Right cardiac atrium (tissue), 5 donors: ENCODE measurements at regions not wholly inside any gene's neighbourhood (a gene's known extent, or its start where the extent isn't known, plus 50 kb on each side); places are given as distances from the start of the nearest gene placed in this dataset.
"Not testable (repeated sequence)": the region's sequence is repeated elsewhere in the genome, so short reads cannot be mapped to it uniquely, and the experiment has no call there.

Experiments used
- ATAC-seq, 2 donors: fragments of 200-7000 bp; cut with Tn5 transposase; one replicate each; pipeline versions ENCODE4 v1.8.0 to v1.9.1; 2020; ENCODE audit warnings: moderate library complexity in 2 of 2, mild to moderate bottlenecking in 1 of 2
- DNase-seq, 3 donors: peaks; one replicate each; pipeline ENCODE4 v3.0.0-alpha.2; 2020
- H3K27ac ChIP-seq: one replicate; pipeline ENCODE4 v1.5.1; 2013; ENCODE audit warnings: mild to moderate bottlenecking, low read length, control low read depth, moderate library complexity
- H3K27me3 ChIP-seq: one replicate; pipeline ENCODE4 v1.6.1; 2013; ENCODE audit not compliant: control insufficient read depth, insufficient read depth
- H3K4me1 ChIP-seq: one replicate; pipeline ENCODE4 v1.6.1; 2013; ENCODE audit warnings: low read length; ENCODE audit not compliant: control insufficient read depth, insufficient read depth
- H3K4me3 ChIP-seq: one replicate; pipeline ENCODE4 v1.5.1; 2013; ENCODE audit warnings: low read length, control low read depth
- H3K9me3 ChIP-seq: one replicate; pipeline ENCODE4 v1.6.1; 2013; ENCODE audit warnings: low read length; ENCODE audit not compliant: control insufficient read depth
- WGBS: extraction: QIAGEN DNeasy Blood & Tissue Kit; methylation state at CpG from one replicate; pipeline ENCODE4 v1.1.7; 2013; 5-methylcytosine and 5-hydroxymethylcytosine counted together
- intact Hi-C, 4 donors: fragments of 100-400 bp; cut with DNase I; formaldehyde crosslinking; loops; one replicate each; pipeline versions ENCODE4 v1.11.0 to v1.14.0; 2022 to 2023
- donor health status: healthy with polysubstance abuse.
- donor health status: DM: no; HTN: yes; CAD: no.
- donor health status: DM: no; HTN: no; CAD: no.
- donor health status: DM: no; HTN: yes; CAD: no; lungs with severe emphysema.
- donor health status: DM: yes; HTN: yes; CAD: no.

- Histone ChIP-seq H3K27me3 (no peaks in the 10 kb centered on the region), H3K27ac (no peak overlapping the region), H3K9me3 (no peaks in the 10 kb centered on the region), H3K4me1 (no peaks in the 10 kb centered on the region), H3K4me3 (no peak overlapping the region)
- WGBS, result 45% methylated on average over 4 of the region's 4 CpGs
- intact Hi-C loops, result no loop called here
- DNase-seq (no peak), ATAC-seq (no peak)
Observed at GRCh38 chr18:30177056-30177455, 865.5 kb downstream of the DSC3 start.

GRCh38 chr18:30175621-30176225 is 866.8 kb downstream of the DSC3 start:
- H3K4me1 ChIP-seq, result no peaks in the 10 kb centered on the region
- intact Hi-C loops, result no loop called here
- no peak for ATAC-seq

GRCh38 chr18:30175061-30175574 is 867.4 kb downstream of the DSC3 start:
- Histone ChIP-seq H3K27me3 (no peaks in the 10 kb centered on the region), H3K27ac (no peak overlapping the region), H3K4me1 (no peaks in the 10 kb centered on the region), H3K4me3 (no peak overlapping the region), H3K9me3 (no peaks in the 10 kb centered on the region)
- DNase-seq, result peak in 2 of 3 donors; percentile 38 to 43
- WGBS, result 96% methylated on average over 51 of the region's 52 CpGs
- intact Hi-C loops, result no loop called here
- ATAC-seq, result no peak

More at GRCh38 chr18:30175621-30176225, 866.8 kb downstream of the DSC3 start:
- Histone ChIP-seq H3K27me3 (no peaks in the 10 kb centered on the region), H3K4me3 (no peak overlapping the region), H3K27ac (no peak overlapping the region), H3K9me3 (no peaks in the 10 kb centered on the region)
- no peak for DNase-seq
- 94% methylated on average over 19 of the region's 19 CpGs for WGBS

GRCh38 chr18:30163573-30163972 is 879.0 kb downstream of the DSC3 start:
- H3K27me3 ChIP-seq, result no peaks in the 10 kb centered on the region
- DNase-seq (no peak), ATAC-seq (no peak)
- H3K4me1 ChIP-seq, result no peaks in the 10 kb centered on the region
- WGBS, result 84% methylated on average over 2 of the region's 2 CpGs
- H3K9me3 ChIP-seq, result no peaks in the 10 kb centered on the region
- intact Hi-C loops, result no loop called here
- no peak overlapping the region for H3K4me3 ChIP-seq
- H3K27ac ChIP-seq, result no peak overlapping the region

GRCh38 chr18:30160124-30160523 is 882.4 kb downstream of the DSC3 start:
- H3K4me3 ChIP-seq, result no peak overlapping the region
- H3K4me1 ChIP-seq, result no peaks in the 10 kb centered on the region
- ATAC-seq (no peak), DNase-seq (no peak)
- no peak overlapping the region for H3K27ac ChIP-seq
- no peaks in the 10 kb centered on the region for H3K27me3 ChIP-seq
- intact Hi-C loops, result no loop called here
- no peaks in the 10 kb centered on the region for H3K9me3 ChIP-seq

- no peak for DNase-seq
- WGBS, result 62% methylated on average over 2 of the region's 2 CpGs
- no peak overlapping the region for H3K27ac ChIP-seq
- H3K9me3 ChIP-seq, result no peaks in the 10 kb centered on the region
- no peak for ATAC-seq
- intact Hi-C loops, result no loop called here
- H3K4me1 ChIP-seq, result no peaks in the 10 kb centered on the region
- H3K27me3 ChIP-seq, result no peaks in the 10 kb centered on the region
- H3K4me3 ChIP-seq, result no peak overlapping the region
Observed at GRCh38 chr18:30150586-30151250, 891.8 kb downstream of the DSC3 start.

GRCh38 chr18:30149585-30149984 is 893.0 kb downstream of the DSC3 start:
- no peak overlapping the region for H3K27ac ChIP-seq
- H3K9me3 ChIP-seq, result no peaks in the 10 kb centered on the region
- ATAC-seq (no peak), DNase-seq (no peak)
- H3K4me3 ChIP-seq, result no peak overlapping the region
- H3K27me3 ChIP-seq, result no peaks in the 10 kb centered on the region
- H3K4me1 ChIP-seq, result no peaks in the 10 kb centered on the region
- intact Hi-C loops, result no loop called here

GRCh38 chr18:30142870-30143269 is 899.7 kb downstream of the DSC3 start:
- Histone ChIP-seq H3K27ac (no peak overlapping the region), H3K4me3 (no peak overlapping the region), H3K27me3 (no peaks in the 10 kb centered on the region), H3K4me1 (no peaks in the 10 kb centered on the region), H3K9me3 (no peaks in the 10 kb centered on the region)
- DNase-seq, result no peak
- WGBS, result 81% methylated on average over 5 of the region's 5 CpGs
- intact Hi-C loops, result no loop called here
- no peak for ATAC-seq

- H3K4me3 ChIP-seq, result no peak overlapping the region
- no peak overlapping the region for H3K27ac ChIP-seq
- no peaks in the 10 kb centered on the region for H3K27me3 ChIP-seq
- no peak for DNase-seq
- H3K9me3 ChIP-seq, result no peaks in the 10 kb centered on the region
- 39% methylated on average over 4 of the region's 4 CpGs for WGBS
- intact Hi-C loops, result no loop called here
- no peaks in the 10 kb centered on the region for H3K4me1 ChIP-seq
- ATAC-seq, result no peak
Observed at GRCh38 chr18:30142248-30142647, 900.3 kb downstream of the DSC3 start.

- DNase-seq, ATAC-seq, H3K9me3 ChIP-seq, intact Hi-C loops, H3K4me3 ChIP-seq, H3K4me1 ChIP-seq, H3K27me3 ChIP-seq, H3K27ac ChIP-seq: not testable (repeated sequence)
- 73% methylated on average over 5 of the region's 5 CpGs for WGBS
Observed at GRCh38 chr18:30141506-30141905, 901.0 kb downstream of the DSC3 start.

- 55% methylated on average over 5 of the region's 5 CpGs for WGBS
- Histone ChIP-seq H3K4me3 (no peak overlapping the region), H3K4me1 (no peaks in the 10 kb centered on the region), H3K27ac (no peak overlapping the region), H3K9me3 (no peaks in the 10 kb centered on the region), H3K27me3 (no peaks in the 10 kb centered on the region)
- ATAC-seq (no peak), DNase-seq (no peak)
- intact Hi-C loops, result no loop called here
Observed at GRCh38 chr18:30139631-30140287, 902.8 kb downstream of the DSC3 start.
